ENCODE measurements at regions not wholly inside any gene's neighbourhood (a gene's known extent, or its start where the extent isn't known, plus 50 kb on each side); places are given as distances from the start of the nearest gene placed in this dataset.

DNA sequence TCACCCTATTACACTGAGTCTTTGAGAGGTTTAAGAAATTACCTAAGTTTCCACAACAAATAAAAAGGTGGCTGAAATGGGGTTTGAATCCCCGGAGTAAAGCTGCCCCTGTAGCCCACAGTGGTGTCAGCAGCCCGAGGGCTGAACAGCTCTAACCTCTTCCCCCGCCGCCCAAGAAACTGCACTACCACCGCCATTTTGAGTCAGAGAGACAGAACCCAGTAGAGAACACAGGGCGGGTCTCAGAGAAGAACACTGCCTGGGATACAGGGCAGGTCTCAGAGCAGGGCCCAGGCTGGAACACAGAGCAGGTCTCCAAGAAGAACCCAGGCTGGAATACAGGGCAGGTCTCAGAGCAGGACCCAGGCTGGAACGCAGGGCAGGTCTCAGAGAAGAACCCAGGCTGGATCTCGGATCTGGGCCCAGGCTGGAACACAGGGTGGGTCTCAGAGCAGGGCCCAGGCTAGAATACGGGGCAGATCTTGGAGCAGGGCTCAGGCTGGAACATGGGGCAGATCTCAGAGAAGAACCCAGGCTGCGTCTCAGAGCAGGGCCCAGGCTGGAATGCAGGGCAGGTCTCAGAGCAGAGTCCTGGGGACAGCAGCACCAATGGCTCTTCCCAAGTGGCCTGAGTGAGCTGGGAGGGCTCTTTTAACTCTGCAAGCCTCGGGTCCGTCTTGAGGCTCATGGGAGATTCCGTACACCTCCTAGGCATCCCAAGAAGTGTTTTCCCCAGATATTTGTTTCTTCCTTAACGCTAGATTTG is 85.9 kb upstream of the LANCL2 start:
- POLR2A ChIA-PET (ENCODE audit: low non-redundant PET), result no interaction called here
- DNase-seq (ENCODE audit: low spot score), result no peak
- no peak overlapping the region for H3K27ac ChIP-seq
- CTCF ChIA-PET, result interaction anchor here (0.6 to 1.0 kb wide), 4 partner anchors 136 to 155 kb away, joined by 3 read pairs; no protein-coding TSS in a partner anchor
- TF ChIP-seq CTCF (conservative IDR thresholded peaks at IDR 0.05; ENCODE audit: low read depth), result no peak

DNA sequence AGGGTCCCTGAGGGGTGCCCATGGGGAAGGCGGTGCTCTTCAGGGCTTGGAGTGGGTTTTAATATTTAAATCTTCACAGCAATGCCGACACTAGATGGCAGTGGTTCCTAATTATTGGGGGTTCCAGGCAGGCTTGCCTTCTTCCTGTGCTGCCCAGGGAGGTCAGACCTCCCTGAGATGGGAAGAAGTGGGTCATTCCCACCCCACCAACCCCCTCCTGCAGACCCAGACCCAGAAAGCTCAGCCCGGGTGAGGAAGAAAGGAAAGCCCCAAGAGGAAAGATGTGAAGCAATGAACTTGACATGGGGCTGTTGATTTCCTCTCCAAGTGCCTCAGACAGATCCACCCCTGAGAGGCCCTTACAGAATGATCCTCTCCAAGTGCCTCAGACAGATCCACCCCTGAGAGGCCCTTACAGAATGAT is 85.1 kb upstream of the LANCL2 start:
- DNase-seq (ENCODE audit: low spot score), result peak; percentile 79
- ChIA-PET CTCF (interaction anchor here (0.6 to 0.9 kb wide), 7 partner anchors 58 to 152 kb away, joined by 3 to 5 read pairs (median 3); no protein-coding TSS in a partner anchor), POLR2A (ENCODE audit: low non-redundant PET) (no interaction called here)
- TF ChIP-seq CTCF (conservative IDR thresholded peaks at IDR 0.05; ENCODE audit: low read depth), result peak; percentile 75
- H3K27ac ChIP-seq, result no peak overlapping the region

DNA sequence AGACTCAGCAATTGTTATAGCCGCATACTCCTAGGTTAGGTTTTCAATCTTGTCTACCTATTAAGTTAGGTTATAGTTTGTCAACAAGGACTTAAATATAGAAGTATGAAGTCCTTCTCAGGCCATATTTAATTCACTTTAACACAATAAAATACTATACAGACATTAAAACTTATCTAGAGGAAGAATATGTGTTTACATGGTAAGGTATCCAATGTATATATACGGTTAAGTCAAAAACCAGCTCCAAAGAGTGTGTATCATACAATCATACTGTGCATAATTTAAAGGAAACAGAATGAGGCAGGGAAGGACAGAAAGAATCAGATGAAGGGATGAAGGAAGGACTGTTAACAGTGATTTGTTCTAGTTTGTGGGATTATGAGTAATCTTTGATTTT is 79.5 kb upstream of the LANCL2 start:
- H3K27ac ChIP-seq, result no peak overlapping the region
- CTCF ChIA-PET, result no interaction called here
- POLR2A ChIA-PET (ENCODE audit: low non-redundant PET), result no interaction called here
- DNase-seq (ENCODE audit: low spot score), result no peak
- TF ChIP-seq CTCF (conservative IDR thresholded peaks at IDR 0.05; ENCODE audit: low read depth), result no peak

DNA sequence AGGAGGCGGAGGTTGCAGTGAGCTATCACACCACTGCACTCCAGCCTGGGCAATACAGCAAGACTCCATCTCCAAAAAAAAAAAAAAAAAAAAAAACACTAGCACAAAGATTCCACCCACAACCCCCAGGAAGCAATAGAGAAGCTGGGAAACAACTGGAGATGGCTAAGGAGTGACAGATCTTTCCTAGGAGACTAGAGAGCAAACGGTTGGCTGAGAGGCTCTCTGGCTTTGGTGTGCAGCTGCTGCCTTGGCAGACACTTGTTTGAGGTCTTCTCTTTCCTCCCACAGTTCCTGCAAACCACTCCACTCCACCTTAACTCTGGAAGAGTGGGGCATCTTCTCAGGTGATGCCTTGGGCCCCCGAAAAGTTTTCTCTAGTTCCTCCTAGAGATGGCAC is 78.5 kb upstream of the LANCL2 start:
- TF ChIP-seq CTCF (conservative IDR thresholded peaks at IDR 0.05; ENCODE audit: low read depth), result no peak
- no peak for DNase-seq (ENCODE audit: low spot score)
- H3K27ac ChIP-seq, result no peak overlapping the region
- ChIA-PET POLR2A (ENCODE audit: low non-redundant PET) (no interaction called here), CTCF (interaction anchor here (0.6 kb wide), 1 partner anchor 118 kb away, joined by 8 read pairs; no protein-coding TSS in a partner anchor)

- TF ChIP-seq CTCF (conservative IDR thresholded peaks at IDR 0.05; ENCODE audit: low read depth), result no peak
- CTCF ChIA-PET, result no interaction called here
- DNase-seq (ENCODE audit: low spot score), result no peak
- no peak overlapping the region for H3K27ac ChIP-seq
- POLR2A ChIA-PET (ENCODE audit: low non-redundant PET), result interaction anchor here (0.9 kb wide), 1 partner anchor 77 kb away, joined by 3 read pairs; the partner anchor contains the start of gene LANCL2
Measured at GRCh38 chr7:55288070-55288824, 76.9 kb upstream of the LANCL2 start.

DNA sequence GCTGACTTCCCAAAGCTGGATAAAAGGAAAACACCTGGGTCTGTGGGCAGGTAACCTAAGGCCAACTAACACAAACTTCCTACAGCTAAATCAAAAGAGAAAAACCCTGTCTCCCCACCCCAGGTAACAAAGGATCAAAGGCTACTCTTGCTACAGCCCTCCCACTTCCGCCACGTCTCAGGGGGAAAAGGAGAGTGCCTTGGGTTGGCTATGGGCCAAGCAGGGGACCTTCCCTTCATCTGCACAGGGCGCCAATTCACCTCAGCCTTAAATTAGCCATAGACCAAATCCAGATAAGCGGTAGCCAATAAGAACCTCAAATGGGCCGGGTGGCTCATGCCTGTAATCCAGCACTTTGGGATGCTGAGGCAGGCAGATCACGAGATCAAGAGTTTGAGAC is 69.1 kb upstream of the LANCL2 start:
- CTCF ChIA-PET, result interaction anchor here (0.6 kb wide), 1 partner anchor 33 kb away, joined by 3 read pairs; no protein-coding TSS in a partner anchor
- POLR2A ChIA-PET (ENCODE audit: low non-redundant PET), result interaction anchor here (0.7 kb wide), 1 partner anchor 104 kb away, joined by 12 read pairs; no protein-coding TSS in a partner anchor
- no peak overlapping the region for H3K27ac ChIP-seq
- no peak for DNase-seq (ENCODE audit: low spot score)
- TF ChIP-seq CTCF (conservative IDR thresholded peaks at IDR 0.05; ENCODE audit: low read depth), result no peak
